ENCODE measurements at regions not wholly inside any gene's neighbourhood (a gene's known extent, or its start where the extent isn't known, plus 50 kb on each side); places are given as distances from the start of the nearest gene placed in this dataset.
A peak's percentile ranks its signal among the peaks of the same experiment; 100 is the strongest.

DNA sequence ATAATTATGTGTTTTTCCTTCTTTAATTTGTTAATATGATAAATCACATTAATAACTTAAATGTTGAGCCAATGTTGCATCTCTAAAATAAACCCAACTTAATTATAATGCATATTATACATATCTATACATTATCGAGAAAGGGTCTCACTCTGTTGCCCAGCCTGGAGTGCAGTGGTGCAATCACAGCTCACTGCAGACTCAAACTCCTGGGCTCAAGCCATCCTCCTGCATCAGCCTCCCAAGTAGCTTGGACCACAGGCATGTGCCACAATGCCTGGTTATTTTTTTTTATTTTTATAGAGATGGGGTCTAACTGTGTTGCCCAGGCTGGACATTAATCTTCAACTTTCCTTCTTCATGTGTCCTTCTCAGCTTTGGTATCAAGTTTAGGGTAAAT lies 98.9 kb downstream of the INHBA start:
- Histone ChIP-seq H3K4me1 (ENCODE audit: control insufficient read depth, insufficient read depth, low read length) (no peaks in the 10 kb centered on the region), H3K27ac (ENCODE audit: low read depth, low read length) (no peak overlapping the region), H3K27me3 (ENCODE audit: control insufficient read depth, insufficient read depth, low read length) (no peaks in the 10 kb centered on the region), H3K9me3 (ENCODE audit: control insufficient read depth, insufficient read depth, low read depth, low read length) (no peaks in the 10 kb centered on the region), H3K36me3 (ENCODE audit: control insufficient read depth, insufficient read depth, low read length) (no peaks in the 10 kb centered on the region), H3K4me3 (ENCODE audit: low read depth, low read length) (no peak overlapping the region), H3K9ac (ENCODE audit: low read length) (no peak overlapping the region)

DNA sequence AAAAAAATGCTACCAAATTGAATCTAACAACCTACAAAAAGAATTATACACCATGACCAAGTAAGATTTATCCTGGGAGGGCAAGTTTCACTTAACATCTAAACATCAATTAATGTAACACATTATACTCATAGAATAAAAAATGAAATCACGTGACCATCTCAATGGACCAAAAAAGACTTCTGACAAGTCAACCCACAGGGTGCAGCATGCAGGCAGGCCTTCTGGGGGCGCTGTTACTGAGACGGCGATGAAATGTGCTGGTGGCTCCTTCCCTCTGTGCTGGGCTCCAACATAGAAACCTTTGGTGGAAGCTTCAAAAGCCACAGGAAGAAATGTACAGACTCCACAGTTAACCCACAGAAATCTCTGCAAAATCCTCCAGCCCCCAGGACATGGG lies 103.1 kb downstream of the INHBA start:
- H3K9me3 ChIP-seq (ENCODE audit: control insufficient read depth, insufficient read depth, low read depth, low read length) = no peaks in the 10 kb centered on the region
- no peaks in the 10 kb centered on the region for H3K27me3 ChIP-seq (ENCODE audit: control insufficient read depth, insufficient read depth, low read length)
- no peaks in the 10 kb centered on the region; the same call in 1 of the 2 replicates for H3K4me1 ChIP-seq (ENCODE audit: control insufficient read depth, insufficient read depth, low read length)
- H3K27ac ChIP-seq (ENCODE audit: low read depth, low read length) = no peak overlapping the region
- no peak overlapping the region for H3K9ac ChIP-seq (ENCODE audit: low read length)
- H3K36me3 ChIP-seq (ENCODE audit: control insufficient read depth, insufficient read depth, low read length) = no peaks in the 10 kb centered on the region
- H3K4me3 ChIP-seq (ENCODE audit: low read depth, low read length) = no peak overlapping the region

DNA sequence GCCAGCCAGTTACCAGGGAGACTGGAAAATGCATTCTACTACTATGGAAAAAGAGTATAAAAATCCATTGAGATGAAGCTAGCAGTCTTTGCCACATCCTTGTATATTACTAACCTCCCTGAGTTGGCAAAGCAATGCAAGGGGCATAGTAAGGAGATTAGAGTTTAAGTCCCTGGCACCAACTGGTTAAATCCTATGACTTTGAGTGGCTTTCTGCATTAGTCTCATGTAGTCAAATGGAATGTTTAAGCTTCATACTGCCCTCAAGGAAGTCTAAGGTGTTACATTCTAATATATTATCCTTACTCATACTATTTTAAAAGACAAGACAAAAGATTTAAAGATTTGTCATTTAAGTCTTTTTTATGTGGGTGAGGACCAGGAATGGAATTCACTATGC lies 110.1 kb downstream of the INHBA start:
- H3K4me3 ChIP-seq (ENCODE audit: low read depth, low read length) = no peak overlapping the region
- no peaks in the 10 kb centered on the region for H3K27me3 ChIP-seq (ENCODE audit: control insufficient read depth, insufficient read depth, low read length)
- H3K4me1 ChIP-seq (ENCODE audit: control insufficient read depth, insufficient read depth, low read length) = peaks cover 13% of the 10 kb centered on the region
- H3K9me3 ChIP-seq (ENCODE audit: control insufficient read depth, insufficient read depth, low read depth, low read length) = peaks cover 8% of the 10 kb centered on the region; the same call in 1 of the 2 replicates
- no peak overlapping the region for H3K9ac ChIP-seq (ENCODE audit: low read length)
- peak overlapping the region; percentile 5; the same call in 1 of the 2 replicates for H3K27ac ChIP-seq (ENCODE audit: low read depth, low read length)
- H3K36me3 ChIP-seq (ENCODE audit: control insufficient read depth, insufficient read depth, low read length) = no peaks in the 10 kb centered on the region

DNA sequence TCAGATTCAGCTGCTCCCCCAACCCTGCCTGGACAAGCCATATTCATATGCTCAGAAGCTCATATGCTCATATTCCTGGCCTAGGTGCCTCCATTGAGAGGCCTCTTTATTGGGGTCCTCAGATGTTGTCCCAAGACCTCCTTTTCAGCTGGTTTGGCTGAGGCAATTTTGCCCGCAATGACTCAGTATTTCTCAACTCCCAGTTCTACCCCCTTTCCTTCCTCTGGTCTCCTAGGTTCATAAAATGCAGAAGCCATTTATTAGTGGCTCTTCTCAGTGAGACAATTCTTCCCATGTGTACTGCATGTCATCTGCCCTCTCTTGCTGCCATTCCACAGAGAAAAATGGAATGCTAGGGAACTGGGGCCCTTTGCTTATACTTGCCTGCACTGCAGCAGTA lies 110.7 kb downstream of the INHBA start:
- H3K9ac ChIP-seq (ENCODE audit: low read length) = no peak overlapping the region
- H3K36me3 ChIP-seq (ENCODE audit: control insufficient read depth, insufficient read depth, low read length) = no peaks in the 10 kb centered on the region
- H3K9me3 ChIP-seq (ENCODE audit: control insufficient read depth, insufficient read depth, low read depth, low read length) = peaks cover 8% of the 10 kb centered on the region; the same call in 1 of the 2 replicates
- no peak overlapping the region for H3K27ac ChIP-seq (ENCODE audit: low read depth, low read length)
- H3K4me1 ChIP-seq (ENCODE audit: control insufficient read depth, insufficient read depth, low read length) = peaks cover 13% of the 10 kb centered on the region
- no peaks in the 10 kb centered on the region for H3K27me3 ChIP-seq (ENCODE audit: control insufficient read depth, insufficient read depth, low read length)
- no peak overlapping the region for H3K4me3 ChIP-seq (ENCODE audit: low read depth, low read length)

DNA sequence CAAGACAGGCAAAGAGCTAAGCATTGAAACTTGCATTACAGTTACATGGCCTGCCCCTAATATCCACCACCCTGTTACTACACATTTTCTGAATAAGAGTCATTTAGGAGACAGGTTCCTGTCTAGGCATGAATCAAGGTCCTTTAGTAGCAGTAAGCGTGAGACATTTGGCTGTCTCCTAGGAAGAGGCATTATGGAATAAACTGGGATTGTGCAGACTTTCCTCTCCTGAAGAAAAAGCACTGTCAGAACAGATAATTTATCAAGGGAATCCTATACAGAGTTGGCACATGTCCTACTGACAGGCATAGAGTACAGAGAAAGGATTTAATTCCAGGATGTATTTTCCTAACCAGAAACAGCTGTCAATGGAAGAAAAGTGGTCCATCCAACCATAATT lies 111.9 kb downstream of the INHBA start:
- Histone ChIP-seq H3K4me1 (ENCODE audit: control insufficient read depth, insufficient read depth, low read length) (peaks cover 13% of the 10 kb centered on the region), H3K4me3 (ENCODE audit: low read depth, low read length) (no peak overlapping the region), H3K9ac (ENCODE audit: low read length) (no peak overlapping the region), H3K27me3 (ENCODE audit: control insufficient read depth, insufficient read depth, low read length) (no peaks in the 10 kb centered on the region), H3K27ac (ENCODE audit: low read depth, low read length) (no peak overlapping the region), H3K9me3 (ENCODE audit: control insufficient read depth, insufficient read depth, low read depth, low read length) (peaks cover 8% of the 10 kb centered on the region; the same call in 1 of the 2 replicates), H3K36me3 (ENCODE audit: control insufficient read depth, insufficient read depth, low read length) (no peaks in the 10 kb centered on the region)

DNA sequence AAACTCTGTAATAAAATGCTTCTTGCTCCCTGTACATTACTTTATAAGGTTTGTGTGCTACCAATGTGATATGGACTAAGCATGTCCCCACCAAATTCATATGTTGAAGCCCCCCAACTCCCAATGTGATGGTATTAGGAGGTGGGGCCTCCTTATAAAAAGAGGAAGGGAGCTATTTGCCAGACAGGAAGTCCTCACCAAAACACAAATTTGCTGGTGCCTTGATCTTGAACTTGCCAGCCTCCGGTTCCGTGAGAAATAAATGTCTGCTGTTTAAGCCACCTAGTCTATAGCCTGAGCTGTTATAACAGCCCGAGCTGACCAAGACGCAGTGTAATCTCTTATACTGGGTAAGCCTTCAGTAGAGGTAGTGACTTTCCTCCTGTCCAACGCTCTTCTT lies 114.5 kb downstream of the INHBA start:
- H3K4me3 ChIP-seq (ENCODE audit: low read depth, low read length) = no peak overlapping the region
- H3K9me3 ChIP-seq (ENCODE audit: control insufficient read depth, insufficient read depth, low read depth, low read length) = peaks cover 8% of the 10 kb centered on the region; the same call in 1 of the 2 replicates
- H3K9ac ChIP-seq (ENCODE audit: low read length) = no peak overlapping the region
- no peaks in the 10 kb centered on the region for H3K27me3 ChIP-seq (ENCODE audit: control insufficient read depth, insufficient read depth, low read length)
- peaks cover 10% of the 10 kb centered on the region for H3K4me1 ChIP-seq (ENCODE audit: control insufficient read depth, insufficient read depth, low read length)
- H3K27ac ChIP-seq (ENCODE audit: low read depth, low read length) = no peak overlapping the region
- no peaks in the 10 kb centered on the region for H3K36me3 ChIP-seq (ENCODE audit: control insufficient read depth, insufficient read depth, low read length)

DNA sequence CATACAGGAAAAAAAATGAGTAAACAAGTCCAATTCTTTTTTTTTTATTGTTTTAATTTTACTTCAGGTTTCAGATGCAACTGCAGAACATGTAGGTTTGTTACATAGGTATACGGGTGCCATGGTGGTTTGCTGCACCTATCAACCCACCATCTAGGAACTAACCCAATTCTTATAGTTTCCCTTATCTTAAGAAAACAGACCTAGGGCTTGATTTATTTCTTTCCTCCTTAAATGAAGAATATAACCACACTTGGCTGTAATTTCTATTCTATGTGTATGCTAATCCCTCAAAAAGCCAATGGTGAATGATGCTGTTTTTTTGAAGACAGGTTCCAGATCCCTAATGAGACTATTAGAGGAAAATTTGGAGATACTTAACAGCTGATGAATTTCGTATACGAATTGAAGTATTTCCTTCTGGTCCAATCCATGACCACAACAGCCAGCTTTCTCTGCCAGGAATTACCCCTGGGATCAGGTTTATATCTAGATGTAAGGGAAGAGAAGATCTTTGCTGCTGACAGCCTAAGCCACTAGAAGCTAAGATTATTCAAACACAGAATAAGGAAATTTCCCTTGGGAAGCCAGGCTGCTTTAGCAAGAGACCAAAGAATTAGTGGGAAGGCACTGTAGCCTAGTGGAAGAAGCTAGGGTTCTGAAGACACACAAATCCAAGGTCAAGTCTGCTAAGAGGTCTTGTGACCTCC lies 115.8 kb downstream of the INHBA start:
- Histone ChIP-seq H3K4me3 (ENCODE audit: low read depth, low read length) (no peak overlapping the region), H3K9me3 (ENCODE audit: control insufficient read depth, insufficient read depth, low read depth, low read length) (peaks cover 7% of the 10 kb centered on the region; the same call in 1 of the 2 replicates), H3K36me3 (ENCODE audit: control insufficient read depth, insufficient read depth, low read length) (no peaks in the 10 kb centered on the region), H3K27ac (ENCODE audit: low read depth, low read length) (no peak overlapping the region), H3K9ac (ENCODE audit: low read length) (no peak overlapping the region), H3K4me1 (ENCODE audit: control insufficient read depth, insufficient read depth, low read length) (no peaks in the 10 kb centered on the region), H3K27me3 (ENCODE audit: control insufficient read depth, insufficient read depth, low read length) (no peaks in the 10 kb centered on the region)

DNA sequence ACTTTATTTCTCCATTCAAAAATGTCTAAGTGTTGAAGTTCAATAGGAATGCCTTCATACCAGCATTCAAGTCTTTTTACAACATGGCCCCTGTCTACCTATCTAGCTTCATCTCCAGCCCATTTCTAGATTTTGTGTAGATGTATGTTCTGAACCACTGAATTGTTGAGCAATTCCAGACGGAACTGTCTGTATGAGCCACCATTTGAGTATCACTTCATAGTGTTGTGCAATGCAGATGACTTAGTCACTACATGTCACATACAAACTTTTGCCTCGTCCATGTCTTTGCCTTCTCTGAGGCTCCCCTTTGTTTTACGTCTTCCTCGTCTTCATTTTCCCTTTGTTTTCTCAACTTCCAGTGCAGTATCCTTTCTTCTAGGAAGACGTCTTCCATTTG lies 118.1 kb downstream of the INHBA start:
- Histone ChIP-seq H3K27ac (ENCODE audit: low read depth, low read length) (no peak overlapping the region), H3K36me3 (ENCODE audit: control insufficient read depth, insufficient read depth, low read length) (no peaks in the 10 kb centered on the region), H3K27me3 (ENCODE audit: control insufficient read depth, insufficient read depth, low read length) (no peaks in the 10 kb centered on the region), H3K4me3 (ENCODE audit: low read depth, low read length) (no peak overlapping the region), H3K9ac (ENCODE audit: low read length) (no peak overlapping the region), H3K4me1 (ENCODE audit: control insufficient read depth, insufficient read depth, low read length) (no peaks in the 10 kb centered on the region), H3K9me3 (ENCODE audit: control insufficient read depth, insufficient read depth, low read depth, low read length) (no peaks in the 10 kb centered on the region)

DNA sequence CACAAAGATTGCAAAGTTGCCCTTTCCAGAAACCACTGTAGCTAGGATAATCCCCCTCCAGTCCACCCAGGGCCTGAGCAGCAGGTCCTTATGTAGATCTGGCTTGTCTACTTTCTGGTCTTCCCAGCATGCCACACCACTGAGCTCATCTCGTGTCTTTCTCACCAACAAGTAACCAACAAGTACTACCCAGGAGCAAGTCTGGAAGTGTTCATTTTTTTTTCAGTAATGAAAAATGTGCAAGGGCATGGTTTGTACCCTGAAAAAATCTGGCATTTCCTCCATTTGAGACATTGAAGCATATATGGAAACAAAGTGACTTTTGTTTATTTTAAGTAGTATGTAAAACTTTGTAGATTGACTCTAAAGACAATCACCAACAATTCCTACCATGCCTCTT lies 120.8 kb downstream of the INHBA start:
- H3K27me3 ChIP-seq (ENCODE audit: control insufficient read depth, insufficient read depth, low read length) = no peaks in the 10 kb centered on the region
- H3K4me1 ChIP-seq (ENCODE audit: control insufficient read depth, insufficient read depth, low read length) = no peaks in the 10 kb centered on the region
- no peak overlapping the region for H3K27ac ChIP-seq (ENCODE audit: low read depth, low read length)
- no peak overlapping the region for H3K9ac ChIP-seq (ENCODE audit: low read length)
- H3K36me3 ChIP-seq (ENCODE audit: control insufficient read depth, insufficient read depth, low read length) = no peaks in the 10 kb centered on the region
- no peaks in the 10 kb centered on the region for H3K9me3 ChIP-seq (ENCODE audit: control insufficient read depth, insufficient read depth, low read depth, low read length)
- H3K4me3 ChIP-seq (ENCODE audit: low read depth, low read length) = no peak overlapping the region

DNA sequence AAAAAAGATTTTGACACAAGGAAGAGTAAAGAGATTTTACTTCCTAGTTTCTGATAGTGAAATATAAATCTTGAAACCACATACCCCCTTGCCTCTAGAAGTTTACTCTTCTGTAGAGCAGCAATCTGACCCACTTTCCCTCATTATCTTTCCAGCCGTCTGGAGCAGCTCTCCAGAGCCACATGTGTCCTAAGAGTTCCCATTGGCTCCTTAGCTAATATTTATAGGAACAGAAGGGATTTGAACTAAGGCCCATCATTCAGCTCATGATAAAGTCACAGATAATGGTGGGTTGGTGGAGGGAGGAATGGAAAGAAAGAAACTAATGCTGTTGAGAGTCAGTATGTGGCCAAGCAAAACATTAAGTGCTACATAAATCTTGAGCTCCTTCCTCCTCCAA lies 121.8 kb downstream of the INHBA start:
- no peaks in the 10 kb centered on the region for H3K27me3 ChIP-seq (ENCODE audit: control insufficient read depth, insufficient read depth, low read length)
- H3K36me3 ChIP-seq (ENCODE audit: control insufficient read depth, insufficient read depth, low read length) = no peaks in the 10 kb centered on the region
- no peaks in the 10 kb centered on the region for H3K4me1 ChIP-seq (ENCODE audit: control insufficient read depth, insufficient read depth, low read length)
- H3K27ac ChIP-seq (ENCODE audit: low read depth, low read length) = no peak overlapping the region
- H3K9me3 ChIP-seq (ENCODE audit: control insufficient read depth, insufficient read depth, low read depth, low read length) = no peaks in the 10 kb centered on the region
- no peak overlapping the region for H3K4me3 ChIP-seq (ENCODE audit: low read depth, low read length)
- H3K9ac ChIP-seq (ENCODE audit: low read length) = no peak overlapping the region

DNA sequence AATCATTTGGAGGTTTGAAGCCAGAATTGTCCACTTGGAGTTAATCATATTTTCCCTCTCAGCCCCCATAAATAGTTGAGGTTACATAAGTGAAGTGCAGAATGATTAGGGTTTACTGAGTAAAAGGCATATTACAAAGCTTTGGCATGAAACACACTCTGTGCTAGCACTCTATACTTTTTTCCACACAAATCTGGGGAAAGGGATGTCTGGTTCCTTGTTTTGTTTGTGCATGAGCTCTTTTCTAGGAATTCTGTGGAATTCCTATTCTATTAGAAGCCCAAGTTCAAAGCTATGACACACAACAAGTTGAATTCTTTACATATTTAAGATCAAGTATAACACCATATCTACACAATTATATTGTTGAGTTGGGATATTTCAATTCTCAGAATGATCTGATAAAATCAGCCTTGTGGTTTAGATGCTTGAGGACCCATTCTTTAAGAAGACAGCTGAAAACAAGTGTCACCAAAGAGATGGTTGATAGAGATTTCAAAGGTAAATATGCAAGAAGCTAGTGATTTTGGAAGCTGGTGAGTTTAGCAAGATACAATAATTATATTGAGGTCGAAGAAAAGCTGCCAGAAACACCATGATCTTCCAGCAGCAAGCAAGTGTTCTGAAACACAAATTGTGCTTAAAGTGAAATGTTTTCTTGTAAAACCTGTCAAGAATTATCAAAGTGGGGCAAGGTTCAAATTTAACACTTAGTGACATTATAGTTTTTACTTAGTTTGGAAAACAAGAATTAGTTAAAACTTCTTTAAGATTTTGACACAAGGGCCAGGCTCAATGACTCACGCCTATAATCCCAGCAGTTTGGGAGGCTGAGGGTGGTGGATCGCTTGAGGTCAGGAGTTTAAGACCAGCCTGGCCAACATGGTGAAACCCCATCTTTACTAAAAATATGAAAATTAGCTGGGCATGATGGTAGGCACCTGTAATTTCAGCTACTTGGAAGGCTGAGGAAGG lies 122.6 kb downstream of the INHBA start:
- Histone ChIP-seq H3K27ac (ENCODE audit: low read depth, low read length) (no peak overlapping the region), H3K36me3 (ENCODE audit: control insufficient read depth, insufficient read depth, low read length) (no peaks in the 10 kb centered on the region), H3K9me3 (ENCODE audit: control insufficient read depth, insufficient read depth, low read depth, low read length) (no peaks in the 10 kb centered on the region), H3K9ac (ENCODE audit: low read length) (no peak overlapping the region), H3K27me3 (ENCODE audit: control insufficient read depth, insufficient read depth, low read length) (no peaks in the 10 kb centered on the region), H3K4me3 (ENCODE audit: low read depth, low read length) (no peak overlapping the region), H3K4me1 (ENCODE audit: control insufficient read depth, insufficient read depth, low read length) (no peaks in the 10 kb centered on the region)
